CD4-positive, alpha-beta T cell treated with Interleukin-21 for 1 hour (primary cell): ENCODE measurements at regions not wholly inside any gene's neighbourhood (a gene's known extent, or its start where the extent isn't known, plus 50 kb on each side); places are given as distances from the start of the nearest gene placed in this dataset.
A peak's percentile ranks its signal among the peaks of the same experiment; 100 is the strongest.

ENCODE experiments used
- DNase-seq: peaks from one replicate; pipeline ENCODE4 v3.0.0-alpha.2; 2020

- peak; percentile 88 for DNase-seq
Measured at GRCh38 chr14:101707068-101707842, 54.3 kb upstream of the PPP2R5C start.

GRCh38 chr14:101707863-101708620 lies 53.5 kb upstream of the PPP2R5C start:
- no peak for DNase-seq

- DNase-seq = no peak
Measured at GRCh38 chr14:101708853-101709532, 52.5 kb upstream of the PPP2R5C start.

GRCh38 chr14:101709533-101709881 lies 52.0 kb upstream of the PPP2R5C start:
- DNase-seq = no peak

GRCh38 chr14:101709962-101710931 lies 51.3 kb upstream of the PPP2R5C start:
- no peak for DNase-seq

GRCh38 chr14:101711041-101711856 lies 50.3 kb upstream of the PPP2R5C start:
- DNase-seq = peak; percentile 56
